NCI-H345 (cell line): ENCODE measurements at regions not wholly inside any gene's neighbourhood (a gene's known extent, or its start where the extent isn't known, plus 50 kb on each side); places are given as distances from the start of the nearest gene placed in this dataset.
"Not testable (repeated sequence)": the region's sequence is repeated elsewhere in the genome, so short reads cannot be mapped to it uniquely, and the experiment has no call there.

ENCODE experiments used
- DNase-seq: peaks from one replicate; lab custom pipeline; 2025; lab: John Stamatoyannopoulos, UW

GRCh38 chr2:155026651-155027174, 328.2 kb downstream of the KCNJ3 start:
- DNase-seq: no peak

GRCh38 chr2:155023674-155024073, 325.2 kb downstream of the KCNJ3 start:
- no peak for DNase-seq

- DNase-seq: no peak
Measured at GRCh38 chr2:155022531-155022930, 324.0 kb downstream of the KCNJ3 start.

GRCh38 chr2:155021618-155022017, 323.1 kb downstream of the KCNJ3 start:
- no peak for DNase-seq

- no peak for DNase-seq
Measured at GRCh38 chr2:155020246-155020645, 321.8 kb downstream of the KCNJ3 start.

- no peak for DNase-seq
Measured at GRCh38 chr2:155010925-155011324, 312.4 kb downstream of the KCNJ3 start.

- DNase-seq: no peak
Measured at GRCh38 chr2:154995361-154995760, 296.9 kb downstream of the KCNJ3 start.

- peak; percentile 24 for DNase-seq
Measured at GRCh38 chr2:154992826-154993225, 294.3 kb downstream of the KCNJ3 start.

- no peak for DNase-seq
Measured at GRCh38 chr2:154978710-154979109, 280.2 kb downstream of the KCNJ3 start.

GRCh38 chr2:154978244-154978643, 279.7 kb downstream of the KCNJ3 start:
- no peak for DNase-seq

- no peak for DNase-seq
Measured at GRCh38 chr2:154974041-154974440, 275.5 kb downstream of the KCNJ3 start.

- DNase-seq: no peak
Measured at GRCh38 chr2:154963511-154963910, 265.0 kb downstream of the KCNJ3 start.

- no peak for DNase-seq
Measured at GRCh38 chr2:154961676-154962075, 263.2 kb downstream of the KCNJ3 start.

GRCh38 chr2:154960802-154961583, 262.5 kb downstream of the KCNJ3 start:
- DNase-seq: no peak

- peak; percentile 65 for DNase-seq
Measured at GRCh38 chr2:154952346-154952980, 254.0 kb downstream of the KCNJ3 start.

- DNase-seq: not testable (repeated sequence)
Measured at GRCh38 chr2:154947416-154947815, 248.9 kb downstream of the KCNJ3 start.

- no peak for DNase-seq
Measured at GRCh38 chr2:154945984-154946383, 247.5 kb downstream of the KCNJ3 start.

- no peak for DNase-seq
Measured at GRCh38 chr2:154941379-154941778, 242.9 kb downstream of the KCNJ3 start.

GRCh38 chr2:154934213-154934612, 235.7 kb downstream of the KCNJ3 start:
- DNase-seq: no peak

- no peak for DNase-seq
Measured at GRCh38 chr2:154924531-154924930, 226.0 kb downstream of the KCNJ3 start.

- DNase-seq: no peak
Measured at GRCh38 chr2:154914561-154914960, 216.1 kb downstream of the KCNJ3 start.

GRCh38 chr2:154912215-154912614, 213.7 kb downstream of the KCNJ3 start:
- DNase-seq: no peak

- DNase-seq: no peak
Measured at GRCh38 chr2:154911729-154912128, 213.2 kb downstream of the KCNJ3 start.
